T-helper 2 cell (primary cell): ENCODE measurements at regions not wholly inside any gene's neighbourhood (a gene's known extent, or its start where the extent isn't known, plus 50 kb on each side); places are given as distances from the start of the nearest gene placed in this dataset.
"Not testable (repeated sequence)": the region's sequence is repeated elsewhere in the genome, so short reads cannot be mapped to it uniquely, and the experiment has no call there.

Source experiments
- DNase-seq, 5 experiments: peaks; one replicate each; pipeline versions ENCODE4 v3.0.0 to v3.0.0-alpha.2; 2012 to 2022

DNA sequence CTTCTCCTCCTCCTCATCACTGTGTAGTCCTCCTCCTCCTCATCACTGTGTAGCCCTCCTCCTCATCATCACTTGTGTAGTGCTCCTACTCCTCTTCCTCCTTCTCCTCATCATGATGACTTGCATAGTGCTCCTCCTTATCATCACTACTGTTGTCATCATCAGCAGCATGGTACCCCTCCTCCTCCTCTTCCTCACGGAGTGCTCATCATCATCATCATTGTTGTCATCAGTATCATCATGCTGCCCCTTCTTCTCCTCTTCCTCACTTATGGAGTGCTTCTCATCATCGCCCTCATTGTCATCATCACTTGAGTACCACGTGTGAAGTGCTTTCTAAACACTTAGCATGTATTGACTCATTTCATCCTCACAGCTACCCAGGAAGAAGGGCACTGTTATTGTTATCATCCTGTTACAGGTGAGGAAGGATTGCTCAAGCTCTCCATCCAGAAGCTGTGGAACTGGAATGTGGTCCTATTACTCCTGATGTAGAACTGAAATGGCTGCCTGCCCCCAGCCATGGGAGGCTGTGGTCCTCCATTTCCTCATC is 122.8 kb upstream of the SHH start:
- no peak for DNase-seq

DNA sequence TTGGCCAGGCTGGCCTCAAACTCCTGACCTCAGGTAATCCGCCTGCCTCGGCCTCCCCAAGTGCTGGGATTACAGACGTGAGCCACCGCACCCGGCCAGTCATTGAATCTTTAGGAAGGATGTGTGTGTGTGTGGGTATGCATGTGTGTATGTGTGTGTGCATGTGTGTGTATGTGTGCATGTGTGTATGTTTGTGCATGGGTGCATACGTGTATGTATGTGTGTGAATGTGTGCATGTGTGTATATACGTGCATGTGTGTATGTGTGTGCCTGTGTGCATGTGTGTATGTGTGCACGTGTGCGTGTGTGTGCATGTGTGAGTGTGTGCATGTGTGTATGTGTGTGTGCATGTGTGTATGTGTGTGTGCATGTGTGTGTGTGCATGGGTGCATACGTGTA is 120.1 kb upstream of the SHH start:
- not testable (repeated sequence) for DNase-seq

DNA sequence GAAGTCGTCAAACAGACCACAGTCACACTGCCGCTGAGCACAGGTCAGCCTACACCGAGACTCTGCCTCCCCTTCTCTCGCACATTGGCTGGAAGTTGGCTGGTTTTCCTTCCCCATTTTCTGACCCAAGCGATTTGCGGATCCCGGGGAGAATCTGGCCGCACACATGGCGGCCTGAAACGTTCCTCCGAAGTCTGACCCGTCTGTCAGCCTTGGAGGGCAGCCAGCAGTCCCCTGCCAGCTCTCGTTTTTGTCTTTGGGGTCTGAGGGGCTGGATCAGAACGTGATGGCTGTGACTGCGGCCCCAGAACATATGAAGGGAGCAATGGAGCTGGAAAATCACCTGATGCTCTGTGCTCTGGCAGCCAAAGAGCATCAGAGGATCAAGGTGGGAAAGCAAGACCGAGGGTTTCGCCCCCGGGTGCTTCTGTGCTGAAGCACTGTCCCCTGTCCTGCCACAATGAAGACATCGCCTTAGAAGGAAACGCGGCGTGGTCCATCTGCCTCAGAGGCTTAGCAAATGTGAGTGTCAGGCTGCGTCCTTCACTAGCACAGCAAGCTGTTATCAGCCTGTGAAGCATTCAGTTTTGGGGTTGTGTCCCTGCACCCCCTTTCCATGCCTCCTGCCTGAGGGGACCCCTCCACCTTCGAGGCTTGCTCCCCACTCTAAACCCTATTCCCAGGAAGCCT is 119.3 kb upstream of the SHH start:
- DNase-seq = no peak

DNA sequence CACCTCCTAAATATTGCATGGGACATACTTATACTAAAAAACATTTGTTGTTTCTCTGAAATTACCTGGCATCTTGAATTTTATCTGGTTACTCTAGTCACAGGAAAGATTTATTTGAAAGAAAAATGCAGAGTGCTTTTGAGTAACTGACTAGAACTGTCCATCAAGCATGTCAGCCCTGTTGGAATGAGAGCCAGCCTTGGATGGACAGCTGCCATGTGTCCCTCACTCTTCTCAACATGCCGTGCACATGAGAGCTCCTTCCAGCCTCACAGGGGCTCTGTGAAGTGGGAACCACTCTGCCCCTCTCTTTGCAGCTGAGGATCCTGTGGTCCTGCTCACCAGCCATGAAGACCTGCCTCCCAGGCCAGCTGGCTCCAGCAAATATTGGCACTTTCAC is 118.3 kb upstream of the SHH start:
- DNase-seq = no peak

DNA sequence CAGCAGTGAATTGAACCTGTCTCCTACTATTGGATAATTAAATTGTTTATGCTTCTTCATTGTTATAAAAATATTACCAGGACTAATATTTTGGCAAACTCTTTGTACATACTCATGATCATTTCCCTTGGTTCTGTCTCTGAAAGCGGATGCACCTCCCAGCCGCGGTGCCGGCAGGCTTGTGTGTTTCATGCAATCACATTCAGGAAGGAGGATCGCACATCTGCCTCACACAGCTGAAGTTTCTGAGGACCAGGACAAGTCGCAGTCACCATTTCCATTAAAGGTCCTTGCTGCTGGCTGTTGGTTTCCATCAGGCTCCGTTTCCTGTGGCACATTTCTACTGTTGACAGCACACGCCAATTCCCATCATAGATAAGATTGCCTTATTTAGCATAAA is 117.8 kb upstream of the SHH start:
- DNase-seq = no peak

DNA sequence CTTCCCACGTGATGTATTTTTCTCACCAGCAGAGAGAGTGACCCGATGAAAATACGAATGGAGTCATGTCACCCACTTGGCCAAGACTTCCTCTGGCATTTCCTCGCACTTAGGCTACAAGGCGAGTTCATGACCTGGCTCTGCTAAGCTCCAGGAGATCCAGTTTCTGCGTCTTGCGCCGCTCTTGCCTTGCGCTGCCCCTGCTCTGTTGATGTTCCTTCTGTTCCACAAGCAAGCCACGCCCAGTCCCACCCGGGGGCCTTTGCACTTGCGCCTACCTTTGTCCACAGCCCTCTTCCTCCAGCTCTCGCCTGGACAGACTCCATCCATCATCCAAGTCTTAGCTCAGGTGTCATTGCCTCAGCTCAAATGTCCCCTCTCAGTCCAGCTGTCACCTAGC is 116.3 kb upstream of the SHH start:
- no peak for DNase-seq

DNA sequence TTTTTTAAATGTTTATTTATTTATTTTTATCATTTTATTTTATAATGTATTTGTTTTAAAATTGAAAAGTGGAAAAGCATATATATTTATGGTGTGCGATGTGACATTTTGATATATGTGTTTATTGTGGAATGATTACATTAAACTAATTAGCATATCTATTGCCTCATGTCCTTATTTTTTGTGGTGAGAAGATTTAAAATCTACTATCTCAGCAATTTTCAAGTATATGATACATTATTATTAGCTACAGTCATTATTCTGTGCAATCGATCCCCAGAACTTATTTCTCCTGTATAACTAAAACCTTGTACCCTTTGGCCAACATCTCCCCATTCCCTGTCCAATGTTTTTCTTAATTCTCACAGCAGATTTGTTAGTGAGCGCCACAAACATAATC is 115.6 kb upstream of the SHH start:
- no peak for DNase-seq

DNA sequence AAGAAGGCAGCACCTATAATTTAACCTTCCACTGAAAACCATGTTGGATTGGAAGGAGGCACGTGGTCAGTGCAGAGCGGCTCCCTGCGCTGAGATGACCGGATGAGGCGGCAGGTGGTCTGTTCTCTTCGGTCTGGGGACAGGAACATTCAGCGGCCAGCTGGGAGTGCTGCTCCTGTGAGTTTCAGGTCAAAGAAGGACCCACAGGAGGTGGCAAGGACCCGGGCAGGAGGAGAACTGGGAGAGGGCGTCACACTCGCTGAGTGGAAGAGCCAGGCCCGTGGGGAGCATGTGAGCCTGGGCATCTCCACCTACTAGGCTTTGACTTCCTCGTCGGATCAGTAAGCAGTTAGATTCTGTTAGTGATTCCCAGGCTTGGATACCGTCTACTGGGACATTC is 113.4 kb upstream of the SHH start:
- DNase-seq = no peak

DNA sequence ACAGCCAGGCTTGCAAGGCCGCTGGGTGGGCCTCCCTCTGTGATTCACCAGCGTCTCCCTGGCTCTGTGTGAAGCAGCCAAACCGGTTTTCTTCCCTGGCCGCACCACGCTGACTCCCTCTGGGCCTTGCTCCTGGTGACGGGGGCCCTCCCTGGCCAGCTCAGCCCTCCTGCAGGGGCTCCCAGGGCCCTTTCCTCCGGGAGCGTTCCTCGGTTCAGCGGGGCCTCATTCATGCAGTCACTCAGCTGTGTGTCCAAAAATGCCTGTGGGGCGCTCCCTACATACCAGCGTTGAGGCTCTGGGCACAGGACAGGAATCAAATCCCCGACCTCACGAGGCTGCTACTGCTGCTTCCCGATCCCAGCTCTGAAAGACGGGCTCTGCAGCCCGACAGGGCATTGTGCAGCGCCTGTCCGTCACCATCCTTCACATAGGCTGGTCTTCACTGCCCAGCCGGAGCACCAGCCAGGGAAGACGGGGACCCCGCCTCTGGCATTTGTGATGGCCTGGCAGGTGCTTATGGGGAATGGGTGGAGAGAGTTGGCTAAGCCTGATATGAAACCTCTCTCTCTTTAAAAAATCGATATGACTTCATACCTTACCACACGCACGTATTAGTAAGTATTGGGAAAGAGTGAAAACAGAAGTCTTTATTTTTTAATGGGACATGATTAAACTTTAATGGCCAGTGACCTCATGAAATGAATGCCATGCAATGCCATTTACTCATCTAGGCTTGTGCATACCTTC is 110.0 kb upstream of the SHH start:
- DNase-seq = no peak

DNA sequence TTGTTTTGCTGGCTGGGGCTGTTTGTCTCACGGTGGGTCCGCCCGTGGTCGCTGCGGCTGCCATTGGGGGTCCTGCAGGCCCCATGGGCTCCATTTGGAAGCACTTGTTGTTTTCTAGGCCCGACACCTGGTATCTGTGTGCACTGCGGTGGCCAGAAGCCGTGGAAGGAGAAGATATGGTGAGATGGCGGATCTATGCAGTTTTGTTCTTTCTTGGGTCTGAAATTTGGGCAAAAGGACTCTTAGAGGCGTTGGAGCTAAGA is 109.5 kb upstream of the SHH start:
- DNase-seq = no peak

DNA sequence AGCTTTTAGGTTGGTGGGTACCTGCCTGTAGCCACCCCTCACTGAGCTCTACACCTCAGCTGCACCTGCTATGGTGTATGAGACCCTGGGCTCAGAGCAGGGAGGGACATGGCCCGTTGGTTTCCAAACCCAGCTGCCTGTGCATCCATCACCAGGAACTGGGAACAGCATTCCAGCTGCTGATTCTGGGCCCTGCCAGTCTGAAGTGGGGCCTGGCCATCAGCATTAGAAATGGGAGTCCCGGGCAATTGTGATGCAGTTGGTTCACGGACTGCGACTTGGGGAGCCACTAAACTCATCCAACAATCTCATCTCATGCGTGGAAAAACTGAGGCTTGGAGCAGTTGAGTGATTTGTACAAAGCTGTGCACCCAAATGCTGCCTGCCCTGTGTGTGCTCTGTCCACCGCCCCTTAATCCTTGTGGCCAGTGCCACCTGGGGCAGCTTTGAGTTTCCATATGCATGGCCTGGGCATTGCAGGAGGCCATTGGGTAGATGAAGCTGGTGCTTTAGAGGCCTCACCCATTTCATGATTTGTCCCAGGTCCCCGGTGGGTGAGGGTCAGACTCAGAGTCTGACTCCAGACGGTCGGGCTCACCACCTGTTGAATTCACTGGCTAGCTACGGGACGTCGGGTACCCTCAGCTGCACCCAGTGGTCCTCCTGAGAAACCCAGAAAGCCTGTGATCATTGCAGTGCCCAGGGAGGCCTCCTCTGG is 109.0 kb upstream of the SHH start:
- DNase-seq = no peak

DNA sequence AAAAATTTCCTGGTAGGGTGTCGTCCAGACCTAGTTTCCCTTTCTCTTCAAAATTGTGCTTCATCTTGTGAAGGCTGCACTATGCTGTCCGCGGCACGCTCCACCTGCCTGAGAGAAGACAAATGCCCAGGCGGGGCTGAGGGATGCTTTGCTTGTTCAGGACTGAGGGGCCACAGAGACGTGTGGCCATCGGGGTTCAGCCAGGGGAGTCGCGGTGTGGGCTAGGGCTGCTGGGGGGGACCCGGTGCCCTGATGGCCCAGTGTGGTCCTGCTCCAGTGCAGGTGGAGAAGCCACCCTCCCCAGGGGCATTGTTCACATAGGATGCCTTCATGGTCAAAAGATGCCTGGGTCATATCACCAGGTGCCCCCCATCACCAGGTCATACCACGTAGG is 107.8 kb upstream of the SHH start:
- DNase-seq = no peak

DNA sequence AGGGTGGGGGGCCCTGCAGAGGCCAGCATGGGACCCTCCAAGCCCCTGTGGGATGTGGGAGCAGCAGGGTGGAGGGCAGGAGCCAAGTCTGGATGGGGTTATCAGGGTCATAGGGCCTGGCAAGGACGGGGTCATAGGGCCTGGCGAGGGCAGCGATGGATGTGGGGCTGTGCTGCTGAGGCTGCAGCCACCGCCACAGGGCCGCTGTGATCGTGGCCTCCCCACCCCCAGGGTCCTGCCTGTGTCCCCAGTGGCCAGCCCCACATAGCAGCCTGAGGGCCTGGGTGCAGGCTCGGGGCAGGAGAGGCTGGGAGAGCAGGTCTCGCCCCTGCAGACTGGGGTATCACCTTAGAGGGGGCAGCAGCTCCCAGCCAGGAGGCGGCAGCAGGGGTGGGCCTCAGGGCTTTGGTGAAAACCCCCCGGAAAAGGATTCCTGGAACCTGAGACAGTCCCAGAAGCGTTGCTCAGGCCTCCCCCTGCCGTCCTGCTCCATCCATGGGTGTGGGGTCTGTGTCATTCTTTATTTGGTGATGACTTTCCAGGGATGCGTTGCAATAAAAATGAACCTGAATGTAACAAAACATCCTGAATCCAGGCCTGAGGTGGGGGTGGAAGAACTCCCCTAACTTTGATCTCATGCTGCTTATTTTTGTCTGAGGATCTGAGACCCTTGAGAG is 107.3 kb upstream of the SHH start:
- no peak for DNase-seq

DNA sequence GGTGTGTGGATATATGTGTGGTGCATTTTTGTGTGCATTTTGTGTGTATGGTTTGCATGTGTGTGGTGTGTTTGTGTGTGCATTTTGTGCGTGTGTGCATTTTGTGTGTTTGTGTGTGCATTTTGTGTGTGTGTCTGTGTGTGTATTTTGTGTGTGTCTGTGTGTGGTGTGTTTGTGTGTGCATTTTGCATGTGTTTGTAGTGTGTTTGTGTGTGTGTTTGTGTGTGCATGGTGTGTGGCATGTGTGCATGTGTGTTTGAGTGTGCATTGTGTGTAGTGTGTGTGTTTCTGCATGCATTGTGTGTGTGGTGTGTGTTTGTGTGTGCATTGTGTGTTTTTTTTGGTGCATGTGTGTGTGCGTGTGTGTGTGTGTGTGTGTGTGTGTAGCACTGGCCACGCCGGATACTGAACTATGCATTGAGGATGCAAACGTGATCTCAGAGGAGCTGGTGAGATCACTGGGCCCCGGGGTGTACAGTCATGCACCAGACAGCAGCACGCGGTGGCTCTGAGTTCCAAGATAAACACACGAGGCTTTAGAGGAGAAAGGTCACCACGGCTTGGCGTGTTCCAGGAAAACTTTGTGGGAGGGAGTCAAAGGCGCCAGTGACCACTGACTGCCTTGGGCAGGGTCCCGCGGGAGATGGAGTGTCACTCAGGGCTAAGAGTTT is 106.6 kb upstream of the SHH start:
- no peak for DNase-seq

DNA sequence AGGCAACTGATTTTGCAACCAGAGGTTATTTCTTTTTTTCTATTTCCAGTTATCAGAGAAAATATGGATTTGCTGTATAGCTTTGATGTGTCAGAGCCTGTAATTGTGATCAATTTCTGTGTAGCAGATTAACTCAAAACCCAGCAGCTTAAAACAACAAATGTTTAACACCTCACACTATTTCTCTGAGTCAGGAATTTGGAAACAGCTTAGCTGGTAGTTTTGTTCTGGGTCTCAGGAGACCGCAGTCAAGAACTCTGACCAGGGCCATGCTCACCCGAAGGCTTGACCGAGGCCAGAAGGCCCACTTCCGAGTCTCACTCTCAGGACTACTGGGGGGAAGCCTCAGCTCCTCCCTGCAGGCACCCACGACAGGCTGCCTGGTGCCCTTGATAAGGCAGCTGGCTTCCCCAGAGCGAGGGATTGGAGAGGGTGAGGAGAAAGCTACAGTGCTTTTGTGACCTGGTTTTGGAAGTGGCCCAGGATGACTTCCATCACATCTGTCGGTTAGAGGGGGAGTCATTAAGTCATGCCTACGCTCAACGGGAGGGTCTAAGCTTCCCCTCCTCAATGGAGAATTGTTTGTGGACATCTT is 105.7 kb upstream of the SHH start:
- DNase-seq = no peak

DNA sequence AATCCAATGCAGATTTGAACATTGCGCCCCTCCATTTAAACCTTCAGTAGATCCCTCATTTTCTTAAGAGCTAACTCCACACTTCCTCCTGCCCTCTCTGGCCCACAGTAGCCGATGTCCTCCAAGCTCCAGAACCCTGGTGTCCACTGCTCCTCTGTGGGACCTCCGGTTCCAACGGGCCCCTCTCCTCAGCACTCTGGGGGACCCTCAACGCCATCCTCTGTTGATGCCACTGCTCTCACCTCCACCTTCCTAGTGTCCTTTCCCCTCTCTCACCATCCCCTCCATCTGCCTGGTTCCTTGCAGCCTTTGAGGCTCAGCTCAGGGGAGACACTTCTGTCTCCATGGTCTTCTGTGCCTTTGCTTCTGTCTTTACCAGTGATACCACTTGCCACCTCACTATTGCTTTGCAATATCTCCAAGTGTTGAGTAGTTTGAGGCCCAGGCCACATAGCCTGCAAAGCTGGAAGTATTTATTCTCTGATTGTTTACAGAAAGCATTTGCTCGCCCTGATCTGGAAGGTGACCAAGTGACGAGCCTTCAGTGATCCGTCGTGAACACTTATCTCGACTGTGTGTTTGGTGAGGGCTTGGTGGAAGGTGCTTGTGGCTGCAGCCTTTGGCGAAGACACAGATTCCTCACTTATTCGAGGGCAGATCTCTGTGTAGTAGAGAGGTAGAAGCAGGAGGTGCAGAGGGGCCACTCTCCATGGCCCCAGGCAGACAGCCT is 104.8 kb upstream of the SHH start:
- DNase-seq = no peak

DNA sequence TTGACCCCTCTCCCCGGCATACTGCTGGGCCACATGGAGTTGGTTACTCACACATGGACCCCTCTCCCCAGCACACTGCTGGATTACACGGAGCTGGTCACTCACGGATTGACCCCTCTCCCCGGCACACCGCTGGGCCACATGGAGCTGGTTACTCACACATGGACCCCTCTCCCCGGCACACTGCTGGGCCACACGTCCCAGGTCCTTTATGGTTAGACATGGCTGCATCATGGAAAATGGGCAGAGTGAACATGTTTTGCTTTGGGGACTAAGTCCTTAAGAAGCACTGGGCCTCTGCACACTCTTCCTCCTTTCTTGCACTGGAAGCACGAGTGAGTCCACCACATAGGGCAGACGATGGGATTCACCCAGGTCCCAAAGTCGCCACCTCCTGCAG is 102.1 kb upstream of the SHH start:
- DNase-seq = no peak

DNA sequence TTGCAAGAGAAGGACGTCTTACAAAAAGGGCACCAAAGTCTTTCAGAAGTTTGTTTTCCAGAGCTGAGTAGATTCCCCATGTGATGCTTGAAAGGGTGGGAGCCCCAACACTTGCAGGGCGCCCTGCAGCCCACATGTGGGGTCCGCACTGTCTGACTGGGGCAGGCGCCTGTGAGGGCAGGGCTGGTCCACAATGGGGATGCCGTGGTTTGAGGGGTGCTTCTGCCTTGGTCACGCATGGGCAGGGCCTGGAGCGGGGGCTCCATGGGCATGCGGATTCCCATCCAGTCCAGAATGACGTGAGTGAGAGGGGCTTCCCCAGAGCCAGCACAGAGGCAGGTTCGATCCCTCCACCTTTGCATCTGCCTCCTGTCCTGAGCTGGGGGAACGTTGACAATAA is 101.5 kb upstream of the SHH start:
- no peak for DNase-seq

DNA sequence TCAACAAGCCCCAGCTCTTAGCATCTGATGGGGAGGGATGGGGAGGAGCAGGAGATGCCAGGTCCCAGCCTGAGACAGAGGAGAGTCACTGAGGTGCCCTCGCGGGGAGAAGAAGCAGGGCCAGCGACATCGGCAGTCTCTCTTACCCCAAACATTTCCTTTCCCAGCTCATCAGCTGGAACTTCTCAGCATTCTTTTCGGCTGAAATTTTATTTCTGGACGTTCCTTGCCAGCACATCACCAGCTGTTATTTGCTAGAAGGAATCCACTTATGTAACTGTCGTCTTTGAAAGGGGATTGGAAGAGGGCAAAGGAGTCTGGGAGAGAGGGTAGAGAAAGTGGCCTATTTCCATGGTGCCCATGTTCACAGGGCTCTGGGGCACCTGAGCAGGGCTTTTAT is 101.0 kb upstream of the SHH start:
- no peak for DNase-seq

DNA sequence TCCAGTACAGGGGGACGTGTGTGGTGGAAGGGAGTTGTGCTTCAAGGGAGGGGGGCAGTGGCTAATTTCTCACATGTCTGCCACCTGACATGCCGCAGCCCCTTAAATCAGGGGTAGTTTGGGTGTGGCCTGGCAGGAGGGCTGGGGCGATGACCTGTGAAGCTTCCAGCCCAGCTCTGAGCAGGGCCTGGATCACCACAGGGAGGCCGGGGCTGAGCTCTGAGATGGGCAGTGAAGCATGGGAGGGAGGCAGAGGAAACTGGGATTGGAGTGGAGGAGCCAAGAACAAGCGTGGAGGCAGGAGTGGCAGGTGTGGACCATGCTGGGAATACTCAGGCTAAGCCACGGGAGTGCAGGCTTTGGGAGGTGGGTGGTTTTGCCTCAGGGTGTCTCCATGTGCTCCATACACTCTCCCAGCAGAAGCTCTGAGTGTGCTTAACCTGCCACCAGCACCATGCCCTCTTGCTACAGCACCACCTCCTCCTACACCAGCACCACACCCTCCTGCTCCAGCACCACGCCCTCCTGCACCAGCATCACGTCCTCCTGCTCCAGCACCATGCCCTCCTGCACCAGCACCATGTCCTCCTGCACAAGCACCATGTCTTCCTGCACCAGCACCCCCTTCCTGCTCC is 99.3 kb upstream of the SHH start:
- DNase-seq = no peak

DNA sequence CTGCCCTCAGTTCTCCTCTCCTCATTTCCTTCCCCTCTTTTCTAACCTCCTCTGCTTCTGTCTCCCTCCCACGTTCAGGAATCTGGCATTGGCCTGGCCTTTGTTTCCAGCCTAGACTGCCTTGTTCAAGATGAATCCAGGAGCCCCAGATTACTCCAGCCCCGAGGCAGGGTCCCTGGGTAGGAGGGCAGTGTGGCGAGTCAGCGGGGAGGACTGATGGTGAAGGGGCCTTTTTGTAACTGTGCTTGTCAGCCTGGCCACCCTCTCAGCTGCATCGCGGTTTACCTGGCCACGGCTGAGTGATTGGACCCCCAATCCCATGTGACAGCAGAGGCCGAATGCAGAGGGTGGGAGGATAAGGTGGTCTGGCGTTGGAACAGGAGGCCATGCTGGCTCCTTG is 96.1 kb upstream of the SHH start:
- no peak for DNase-seq
